Neural cell (in vitro differentiated cells): ENCODE measurements at regions not wholly inside any gene's neighbourhood (a gene's known extent, or its start where the extent isn't known, plus 50 kb on each side); places are given as distances from the start of the nearest gene placed in this dataset.

Source experiments
- EP300 ChIP-seq: fragments of 450-650 bp; conservative IDR thresholded peaks from 2 replicates; pipeline ENCODE4 v1.6.1; 2014; ENCODE audit warnings: antibody characterized with exemption, mild to moderate bottlenecking, moderate library complexity; ENCODE audit not compliant: poor library complexity, severe bottlenecking
- EZH2 ChIP-seq: fragments of 200-600, 300-800 bp; shearing (Covaris generic), sonication (generic); IDR thresholded peaks from 2 replicates; pipeline ENCODE4 v1.6.1; 2014; ENCODE audit warnings: antibody characterized with exemption, low read length, borderline replicate concordance, mild to moderate bottlenecking; ENCODE audit not compliant: insufficient read depth, poor library complexity, severe bottlenecking
- POLR2AphosphoS5 ChIP-seq: IDR thresholded peaks from 2 replicates; pipeline ENCODE4 v1.6.1; 2012
- SMC3 ChIP-seq: fragments of 450-650 bp; conservative IDR thresholded peaks from 2 replicates; pipeline ENCODE4 v1.6.1; 2014; ENCODE audit warnings: antibody characterized with exemption, mild to moderate bottlenecking, moderate library complexity; ENCODE audit not compliant: poor library complexity
- TF ChIP-seq, protein P1 (sequence below): fragments of 450-650 bp; IDR thresholded peaks from 2 replicates; pipeline ENCODE4 v1.5.1; 2014; ENCODE audit warnings: antibody characterized with exemption, mild to moderate bottlenecking, moderate library complexity; ENCODE audit not compliant: poor library complexity, severe bottlenecking
- TF ChIP-seq, protein P2 (sequence below): IDR thresholded peaks from 2 replicates; pipeline ENCODE4 v1.6.1; 2012; ENCODE audit warnings: borderline replicate concordance

DNA sequence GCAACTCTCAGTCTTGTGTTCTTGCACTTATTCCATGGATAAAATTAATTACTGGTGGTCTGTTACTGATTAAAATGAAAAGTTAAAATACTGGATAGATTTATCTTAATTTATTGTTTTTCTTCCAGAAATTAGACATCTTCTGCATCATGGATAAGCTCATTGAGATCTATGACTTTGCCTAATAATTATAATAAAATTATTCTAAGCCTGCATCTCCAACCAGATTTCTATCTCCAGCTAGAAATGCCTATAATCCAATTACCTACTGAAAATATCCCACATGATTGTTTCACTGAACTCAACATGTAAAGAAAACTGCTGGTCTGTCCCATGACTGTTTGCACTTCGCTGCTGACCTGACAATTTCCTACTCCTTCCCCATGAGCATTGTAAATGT, 88.3 kb upstream of the ACBD5 start:
- TF ChIP-seq, protein P1, sequence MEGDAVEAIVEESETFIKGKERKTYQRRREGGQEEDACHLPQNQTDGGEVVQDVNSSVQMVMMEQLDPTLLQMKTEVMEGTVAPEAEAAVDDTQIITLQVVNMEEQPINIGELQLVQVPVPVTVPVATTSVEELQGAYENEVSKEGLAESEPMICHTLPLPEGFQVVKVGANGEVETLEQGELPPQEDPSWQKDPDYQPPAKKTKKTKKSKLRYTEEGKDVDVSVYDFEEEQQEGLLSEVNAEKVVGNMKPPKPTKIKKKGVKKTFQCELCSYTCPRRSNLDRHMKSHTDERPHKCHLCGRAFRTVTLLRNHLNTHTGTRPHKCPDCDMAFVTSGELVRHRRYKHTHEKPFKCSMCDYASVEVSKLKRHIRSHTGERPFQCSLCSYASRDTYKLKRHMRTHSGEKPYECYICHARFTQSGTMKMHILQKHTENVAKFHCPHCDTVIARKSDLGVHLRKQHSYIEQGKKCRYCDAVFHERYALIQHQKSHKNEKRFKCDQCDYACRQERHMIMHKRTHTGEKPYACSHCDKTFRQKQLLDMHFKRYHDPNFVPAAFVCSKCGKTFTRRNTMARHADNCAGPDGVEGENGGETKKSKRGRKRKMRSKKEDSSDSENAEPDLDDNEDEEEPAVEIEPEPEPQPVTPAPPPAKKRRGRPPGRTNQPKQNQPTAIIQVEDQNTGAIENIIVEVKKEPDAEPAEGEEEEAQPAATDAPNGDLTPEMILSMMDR, result no peak
- TF ChIP-seq POLR2AphosphoS5 (no peak), EZH2 (no peak), EP300 (no peak), SMC3 (no peak)
- TF ChIP-seq, protein P2, sequence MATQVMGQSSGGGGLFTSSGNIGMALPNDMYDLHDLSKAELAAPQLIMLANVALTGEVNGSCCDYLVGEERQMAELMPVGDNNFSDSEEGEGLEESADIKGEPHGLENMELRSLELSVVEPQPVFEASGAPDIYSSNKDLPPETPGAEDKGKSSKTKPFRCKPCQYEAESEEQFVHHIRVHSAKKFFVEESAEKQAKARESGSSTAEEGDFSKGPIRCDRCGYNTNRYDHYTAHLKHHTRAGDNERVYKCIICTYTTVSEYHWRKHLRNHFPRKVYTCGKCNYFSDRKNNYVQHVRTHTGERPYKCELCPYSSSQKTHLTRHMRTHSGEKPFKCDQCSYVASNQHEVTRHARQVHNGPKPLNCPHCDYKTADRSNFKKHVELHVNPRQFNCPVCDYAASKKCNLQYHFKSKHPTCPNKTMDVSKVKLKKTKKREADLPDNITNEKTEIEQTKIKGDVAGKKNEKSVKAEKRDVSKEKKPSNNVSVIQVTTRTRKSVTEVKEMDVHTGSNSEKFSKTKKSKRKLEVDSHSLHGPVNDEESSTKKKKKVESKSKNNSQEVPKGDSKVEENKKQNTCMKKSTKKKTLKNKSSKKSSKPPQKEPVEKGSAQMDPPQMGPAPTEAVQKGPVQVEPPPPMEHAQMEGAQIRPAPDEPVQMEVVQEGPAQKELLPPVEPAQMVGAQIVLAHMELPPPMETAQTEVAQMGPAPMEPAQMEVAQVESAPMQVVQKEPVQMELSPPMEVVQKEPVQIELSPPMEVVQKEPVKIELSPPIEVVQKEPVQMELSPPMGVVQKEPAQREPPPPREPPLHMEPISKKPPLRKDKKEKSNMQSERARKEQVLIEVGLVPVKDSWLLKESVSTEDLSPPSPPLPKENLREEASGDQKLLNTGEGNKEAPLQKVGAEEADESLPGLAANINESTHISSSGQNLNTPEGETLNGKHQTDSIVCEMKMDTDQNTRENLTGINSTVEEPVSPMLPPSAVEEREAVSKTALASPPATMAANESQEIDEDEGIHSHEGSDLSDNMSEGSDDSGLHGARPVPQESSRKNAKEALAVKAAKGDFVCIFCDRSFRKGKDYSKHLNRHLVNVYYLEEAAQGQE, result no peak
